Retinal pigment epithelial cell (primary cell): ENCODE measurements at regions not wholly inside any gene's neighbourhood (a gene's known extent, or its start where the extent isn't known, plus 50 kb on each side); places are given as distances from the start of the nearest gene placed in this dataset.

Source experiments
- DNase-seq: peaks from one replicate; pipeline ENCODE4 v3.0.0-alpha.2; 2010; ENCODE audit warnings: low read depth
- H3K4me3 ChIP-seq: 2 replicates; pipeline ENCODE4 v1.5.1; 2011; ENCODE audit warnings: mild to moderate bottlenecking, low read length, control low read depth, moderate library complexity
- TF ChIP-seq, protein P1 (sequence below): conservative IDR thresholded peaks from 2 replicates; pipeline ENCODE4 v1.5.1; 2011; ENCODE audit warnings: low read depth, low read length, control low read depth, inconsistent platforms

DNA sequence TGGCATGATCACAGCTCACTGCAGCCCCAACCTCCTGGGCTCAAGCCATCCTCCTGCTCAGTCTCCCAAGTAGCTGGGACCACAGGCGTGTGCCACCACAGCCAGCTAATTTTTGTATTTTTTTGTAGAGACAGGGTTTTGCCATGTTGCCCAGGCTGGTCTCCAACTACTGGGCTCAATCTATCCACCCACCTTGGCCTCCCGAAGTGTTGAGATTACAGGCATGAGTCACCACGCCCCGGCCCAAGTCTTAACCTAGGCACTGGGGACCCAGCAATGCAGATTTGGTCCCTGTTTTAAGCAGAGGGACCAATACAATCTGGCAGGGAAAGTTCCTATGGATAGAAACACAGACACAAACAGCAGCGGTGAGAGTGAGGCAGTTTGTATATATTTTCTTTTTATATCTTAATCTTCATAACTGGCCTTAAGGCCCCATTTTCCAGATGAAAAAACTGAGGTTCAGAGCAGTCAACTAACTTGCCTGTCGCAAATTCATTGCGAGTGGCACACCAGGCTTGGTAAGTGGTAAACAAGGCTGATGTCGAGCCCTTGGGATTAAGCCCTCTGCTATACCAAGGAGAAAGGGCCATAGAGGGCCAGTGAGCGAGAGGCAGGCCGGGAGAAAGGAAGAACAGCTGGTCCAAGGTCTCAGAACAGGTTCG is 77.8 kb upstream of the TINAGL1 start:
- TF ChIP-seq, protein P1, sequence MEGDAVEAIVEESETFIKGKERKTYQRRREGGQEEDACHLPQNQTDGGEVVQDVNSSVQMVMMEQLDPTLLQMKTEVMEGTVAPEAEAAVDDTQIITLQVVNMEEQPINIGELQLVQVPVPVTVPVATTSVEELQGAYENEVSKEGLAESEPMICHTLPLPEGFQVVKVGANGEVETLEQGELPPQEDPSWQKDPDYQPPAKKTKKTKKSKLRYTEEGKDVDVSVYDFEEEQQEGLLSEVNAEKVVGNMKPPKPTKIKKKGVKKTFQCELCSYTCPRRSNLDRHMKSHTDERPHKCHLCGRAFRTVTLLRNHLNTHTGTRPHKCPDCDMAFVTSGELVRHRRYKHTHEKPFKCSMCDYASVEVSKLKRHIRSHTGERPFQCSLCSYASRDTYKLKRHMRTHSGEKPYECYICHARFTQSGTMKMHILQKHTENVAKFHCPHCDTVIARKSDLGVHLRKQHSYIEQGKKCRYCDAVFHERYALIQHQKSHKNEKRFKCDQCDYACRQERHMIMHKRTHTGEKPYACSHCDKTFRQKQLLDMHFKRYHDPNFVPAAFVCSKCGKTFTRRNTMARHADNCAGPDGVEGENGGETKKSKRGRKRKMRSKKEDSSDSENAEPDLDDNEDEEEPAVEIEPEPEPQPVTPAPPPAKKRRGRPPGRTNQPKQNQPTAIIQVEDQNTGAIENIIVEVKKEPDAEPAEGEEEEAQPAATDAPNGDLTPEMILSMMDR = no peak
- H3K4me3 ChIP-seq = no peak overlapping the region
- no peak for DNase-seq

- no peak overlapping the region for H3K4me3 ChIP-seq
- DNase-seq = no peak
- TF ChIP-seq, protein P1 = peak; percentile 31
These were observed 74.8 kb upstream of the TINAGL1 start for GRCh38 chr1:31501505-31501904.

- no peak for DNase-seq
- TF ChIP-seq, protein P1 = no peak
- H3K4me3 ChIP-seq = no peak overlapping the region
These were observed 74.1 kb upstream of the TINAGL1 start for GRCh38 chr1:31502253-31502652.

DNA sequence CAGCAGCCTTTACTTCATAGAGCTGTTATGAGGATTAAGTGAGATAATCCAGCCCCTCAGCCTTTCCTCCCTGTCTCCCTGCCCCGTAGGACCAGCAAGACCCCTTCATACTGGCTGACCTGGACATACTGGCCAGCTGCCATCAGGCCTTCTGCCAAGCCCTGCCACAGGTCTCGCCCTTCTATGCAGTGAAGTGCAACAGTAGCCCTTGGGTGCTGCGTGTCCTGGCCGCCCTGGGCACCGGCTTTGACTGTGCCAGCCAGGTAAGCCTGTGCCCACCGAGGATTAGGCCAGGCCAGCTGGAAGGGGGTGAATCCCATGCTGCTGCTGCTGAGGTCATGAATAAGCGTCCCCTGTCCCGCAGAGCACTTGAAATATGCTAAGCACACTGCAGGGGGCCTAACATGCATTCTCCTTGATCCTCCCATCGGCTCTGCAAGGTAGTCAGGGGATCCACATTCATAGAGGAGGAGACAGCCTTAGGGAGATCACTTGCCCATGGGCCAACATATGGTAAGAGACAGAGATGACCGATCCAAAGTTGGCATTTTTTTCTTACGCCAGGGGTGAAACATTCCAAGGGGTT is 73.3 kb upstream of the TINAGL1 start:
- TF ChIP-seq, protein P1 = no peak
- no peak for DNase-seq
- H3K4me3 ChIP-seq = no peak overlapping the region

- no peak overlapping the region for H3K4me3 ChIP-seq
- TF ChIP-seq, protein P1 = no peak
- DNase-seq = no peak
These were observed 72.7 kb upstream of the TINAGL1 start for GRCh38 chr1:31503570-31503969.

GRCh38 chr1:31504001-31504400 is 72.3 kb upstream of the TINAGL1 start:
- TF ChIP-seq, protein P1 = no peak
- DNase-seq = no peak
- H3K4me3 ChIP-seq = no peak overlapping the region

DNA sequence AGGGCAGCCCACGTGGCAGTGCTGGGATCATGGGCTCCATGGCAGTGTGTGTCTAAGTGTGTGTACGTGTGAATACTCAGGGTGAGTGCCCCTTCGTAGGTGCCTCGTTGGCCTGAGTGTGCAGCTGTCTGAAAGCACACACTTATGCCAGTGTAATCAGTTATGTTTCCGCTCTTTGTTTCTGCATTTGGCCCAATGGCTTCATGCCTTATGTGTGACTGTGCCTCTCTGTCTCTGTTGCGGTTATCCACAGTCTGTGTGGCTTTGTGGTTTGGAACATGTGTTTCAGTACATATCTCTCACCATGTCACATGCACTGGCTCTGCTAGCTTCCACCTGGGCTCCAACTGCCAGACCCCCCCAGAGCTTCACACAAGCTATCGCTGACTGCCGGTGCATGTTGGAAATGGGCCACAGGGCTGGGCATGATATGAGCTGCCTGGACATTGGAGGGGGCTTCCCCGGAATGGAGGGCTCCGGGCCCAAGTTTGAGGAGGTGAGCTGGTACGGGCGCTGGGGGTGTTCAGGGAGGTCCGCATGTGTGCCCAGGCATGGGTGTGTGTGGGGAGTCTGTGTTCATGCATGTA is 70.3 kb upstream of the TINAGL1 start:
- DNase-seq = no peak
- TF ChIP-seq, protein P1 = no peak
- no peak overlapping the region for H3K4me3 ChIP-seq
